ENCODE measurements at regions not wholly inside any gene's neighbourhood (a gene's known extent, or its start where the extent isn't known, plus 50 kb on each side); places are given as distances from the start of the nearest gene placed in this dataset.

DNA sequence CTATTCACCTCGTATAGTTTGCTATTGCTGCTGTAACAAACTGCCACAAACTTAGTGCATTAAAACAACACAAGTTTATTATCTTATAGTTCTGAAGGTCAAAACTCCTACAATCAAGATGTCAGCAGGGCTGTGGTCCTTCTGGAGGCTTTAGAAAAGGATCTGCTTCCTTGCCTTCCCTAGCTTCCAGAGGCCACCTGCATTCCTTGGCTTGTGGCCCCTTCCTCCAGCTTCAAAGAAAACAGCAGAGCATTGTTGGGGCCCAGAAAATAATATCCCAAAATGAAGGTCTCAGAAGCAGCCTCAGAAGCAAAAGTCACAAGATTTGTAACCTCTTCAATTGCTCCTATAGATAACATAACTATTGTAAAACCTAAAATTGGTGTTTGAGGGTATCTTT lies 100.6 kb downstream of the HNRNPLL start:
- DNase-seq (ENCODE audit: low read depth, low spot score), result no peak
- TF ChIP-seq CTCF (IDR thresholded peaks at IDR 0.05; ENCODE audit: insufficient read depth, low read length, missing control alignments), result no peak
- CTCF ChIA-PET, result no interaction called here
- POLR2A ChIA-PET, result no interaction called here
- H3K4me3 ChIP-seq (ENCODE audit: low read depth, low read length), result no peak overlapping the region

- no peak for DNase-seq (ENCODE audit: low read depth, low spot score)
- no peak for TF ChIP-seq CTCF (IDR thresholded peaks at IDR 0.05; ENCODE audit: insufficient read depth, low read length, missing control alignments)
- ChIA-PET POLR2A (no interaction called here), CTCF (interaction anchor here (1.3 to 1.9 kb wide), 2 partner anchors 8 to 184 kb away, joined by 5 to 7 read pairs; no protein-coding TSS in a partner anchor)
- no peak overlapping the region for H3K4me3 ChIP-seq (ENCODE audit: low read depth, low read length)
Observed at GRCh38 chr2:38500283-38500634, 102.5 kb downstream of the HNRNPLL start.

GRCh38 chr2:38499548-38500282 lies 103.0 kb downstream of the HNRNPLL start:
- no peak for DNase-seq (ENCODE audit: low read depth, low spot score)
- TF ChIP-seq CTCF (IDR thresholded peaks at IDR 0.05; ENCODE audit: insufficient read depth, low read length, missing control alignments), result no peak
- POLR2A ChIA-PET, result no interaction called here
- CTCF ChIA-PET, result interaction anchor here (0.9 to 1.9 kb wide), 2 partner anchors 8 to 183 kb away, joined by 4 to 7 read pairs; no protein-coding TSS in a partner anchor
- H3K4me3 ChIP-seq (ENCODE audit: low read depth, low read length), result no peak overlapping the region

DNA sequence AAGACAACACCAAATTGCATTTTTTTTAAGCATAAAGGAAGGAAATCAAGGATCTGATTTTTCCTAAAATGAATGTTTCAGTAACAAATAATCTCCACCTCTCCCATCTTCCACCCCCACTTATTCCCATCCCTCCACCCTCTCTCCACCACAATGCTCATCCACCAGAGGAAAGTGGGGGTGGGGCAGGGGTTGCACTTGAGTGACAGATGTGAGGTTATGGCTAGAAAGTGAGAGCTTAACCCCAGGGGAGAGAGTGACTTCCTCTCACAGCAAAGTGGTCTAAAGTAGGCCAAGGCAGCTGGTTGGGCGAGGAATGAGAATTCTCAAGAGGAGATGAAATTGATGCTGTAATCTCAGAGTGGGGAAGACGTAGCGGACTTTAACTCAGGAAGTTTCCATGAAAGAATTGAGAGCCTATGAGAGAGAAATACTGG lies 104.7 kb downstream of the HNRNPLL start:
- no peak for TF ChIP-seq CTCF (IDR thresholded peaks at IDR 0.05; ENCODE audit: insufficient read depth, low read length, missing control alignments)
- no peak for DNase-seq (ENCODE audit: low read depth, low spot score)
- H3K4me3 ChIP-seq (ENCODE audit: low read depth, low read length), result no peak overlapping the region
- CTCF ChIA-PET, result no interaction called here
- POLR2A ChIA-PET, result no interaction called here

DNA sequence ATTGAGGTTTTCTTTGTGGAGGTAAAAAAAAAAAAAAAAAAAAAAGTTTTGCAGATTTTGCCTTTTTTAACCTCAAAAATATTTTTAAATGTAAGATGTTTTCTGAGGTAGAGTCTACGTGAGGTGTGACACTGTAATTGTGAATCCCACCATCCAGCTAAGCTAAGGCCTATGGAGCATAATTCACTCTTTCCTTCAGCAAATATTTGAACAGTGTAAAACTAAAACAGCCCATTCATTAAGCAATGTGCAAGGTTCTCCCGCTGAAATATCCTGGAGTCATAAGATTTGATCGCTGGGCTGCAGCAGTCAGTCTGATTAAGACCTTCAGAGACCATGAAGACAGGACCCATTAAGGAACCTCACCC lies 105.1 kb downstream of the HNRNPLL start:
- H3K4me3 ChIP-seq (ENCODE audit: low read depth, low read length), result no peak overlapping the region
- ChIA-PET CTCF (interaction anchor here (1.0 kb wide), 1 partner anchor 122 kb away, joined by 3 read pairs; no protein-coding TSS in a partner anchor), POLR2A (no interaction called here)
- DNase-seq (ENCODE audit: low read depth, low spot score), result no peak
- no peak for TF ChIP-seq CTCF (IDR thresholded peaks at IDR 0.05; ENCODE audit: insufficient read depth, low read length, missing control alignments)

DNA sequence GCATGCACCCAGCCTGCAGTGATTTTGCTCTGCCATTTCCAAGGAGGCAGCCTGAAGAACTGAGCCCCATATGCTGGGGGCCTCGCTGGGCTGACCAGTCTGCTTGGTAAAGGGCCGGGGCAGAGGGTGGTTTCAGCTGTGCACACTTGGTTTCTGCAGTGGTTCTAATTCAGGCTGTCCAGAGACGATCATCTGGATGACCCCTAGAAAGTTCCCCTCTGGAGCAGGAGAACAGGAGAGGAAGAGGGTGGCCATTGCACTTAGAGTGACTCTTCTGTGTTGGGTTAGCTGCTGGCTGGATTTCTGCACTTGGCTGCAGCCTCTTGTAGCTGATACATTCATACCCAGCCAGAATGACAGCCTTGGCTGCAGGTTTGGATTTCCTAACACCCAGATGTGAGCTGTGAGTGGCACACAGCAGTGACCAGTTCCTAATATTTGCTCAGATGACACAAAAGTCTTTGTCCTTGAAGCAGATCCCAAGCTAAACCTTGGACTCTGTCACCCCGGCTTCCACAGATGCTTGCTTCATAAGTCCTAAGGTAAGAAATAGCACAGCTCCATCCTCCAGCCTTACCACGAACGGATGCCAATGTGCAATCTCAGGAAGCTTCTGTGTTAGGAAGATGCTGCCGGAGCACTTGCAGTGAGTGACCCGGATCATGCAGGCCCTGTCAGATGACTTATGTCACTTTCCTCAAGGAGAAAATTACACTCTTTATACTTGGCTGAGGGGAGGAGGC lies 105.6 kb downstream of the HNRNPLL start:
- TF ChIP-seq CTCF (IDR thresholded peaks at IDR 0.05; ENCODE audit: insufficient read depth, low read length, missing control alignments), result no peak
- ChIA-PET POLR2A (no interaction called here), CTCF (interaction anchor here (1.0 kb wide), 1 partner anchor 121 kb away, joined by 3 read pairs; no protein-coding TSS in a partner anchor)
- DNase-seq (ENCODE audit: low read depth, low spot score), result no peak
- no peak overlapping the region for H3K4me3 ChIP-seq (ENCODE audit: low read depth, low read length)

Data from AG04449 (cell line).